ENCODE measurements at regions not wholly inside any gene's neighbourhood (a gene's known extent, or its start where the extent isn't known, plus 50 kb on each side); places are given as distances from the start of the nearest gene placed in this dataset.
"Not testable (repeated sequence)": the region's sequence is repeated elsewhere in the genome, so short reads cannot be mapped to it uniquely, and the experiment has no call there.

DNA sequence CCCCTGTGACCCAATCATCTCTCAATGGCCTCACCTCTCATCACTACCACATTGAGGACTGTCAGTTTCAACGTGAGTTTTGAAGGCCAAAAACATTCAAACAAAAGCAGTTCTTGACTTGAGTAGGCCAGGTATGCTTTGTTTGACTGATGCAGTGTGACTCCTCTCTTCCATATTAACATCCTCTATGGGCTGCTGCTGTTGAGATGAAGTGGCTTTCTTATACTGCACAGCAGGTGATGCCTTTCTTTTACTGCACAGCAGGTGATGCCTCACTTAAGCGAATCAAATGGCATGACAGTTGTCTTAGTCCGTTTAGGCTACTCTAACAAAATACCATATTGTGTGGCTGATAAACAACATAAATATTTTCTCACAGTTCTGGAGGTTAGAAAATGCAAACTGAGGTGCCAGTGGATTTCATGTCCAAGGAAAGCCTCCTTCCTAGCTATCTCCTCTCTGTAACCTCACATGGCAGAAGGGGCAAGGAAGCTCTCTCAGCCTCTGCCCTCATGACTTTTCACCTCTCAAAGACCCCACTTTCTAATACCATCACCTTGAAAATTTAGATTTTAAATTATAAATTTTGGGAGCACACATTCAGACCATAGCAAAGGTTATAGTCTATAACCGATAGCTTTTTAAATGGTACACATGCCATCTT lies 2267.9 kb upstream of the AGA start:
- no peak for DNase-seq (ENCODE audit: low read depth)

DNA sequence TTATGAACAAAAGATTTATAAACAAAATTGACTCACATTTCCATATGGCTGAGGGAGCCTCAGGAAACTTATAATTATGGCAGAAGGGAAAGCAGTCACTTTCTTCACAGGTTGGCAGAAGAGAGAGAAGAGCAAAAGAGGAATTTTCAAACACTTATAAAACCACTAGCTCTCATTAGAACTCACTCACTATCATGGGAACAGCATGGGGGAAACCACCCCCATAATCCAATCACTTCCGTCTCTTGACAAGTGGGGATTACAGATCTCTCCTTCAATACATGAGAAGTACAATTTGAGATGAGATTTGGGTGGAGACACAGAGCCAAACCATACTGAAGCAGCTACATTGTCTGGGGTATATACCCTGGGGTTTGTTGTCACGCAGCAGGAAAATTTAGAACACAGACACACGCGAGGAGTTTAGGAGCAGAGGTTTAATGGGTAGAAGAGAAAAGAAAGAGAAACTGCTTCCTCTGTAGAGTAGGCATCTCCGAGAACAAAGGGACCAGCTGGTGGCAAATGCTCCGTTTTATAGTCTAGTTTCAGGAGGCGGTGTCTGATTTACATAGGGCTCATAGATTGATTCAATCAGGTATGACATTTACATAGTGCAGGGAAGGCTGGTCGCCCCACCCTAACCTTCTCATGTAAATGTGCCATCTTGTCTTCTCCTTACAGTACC lies 2277.7 kb upstream of the AGA start:
- no peak for DNase-seq (ENCODE audit: low read depth)

DNA sequence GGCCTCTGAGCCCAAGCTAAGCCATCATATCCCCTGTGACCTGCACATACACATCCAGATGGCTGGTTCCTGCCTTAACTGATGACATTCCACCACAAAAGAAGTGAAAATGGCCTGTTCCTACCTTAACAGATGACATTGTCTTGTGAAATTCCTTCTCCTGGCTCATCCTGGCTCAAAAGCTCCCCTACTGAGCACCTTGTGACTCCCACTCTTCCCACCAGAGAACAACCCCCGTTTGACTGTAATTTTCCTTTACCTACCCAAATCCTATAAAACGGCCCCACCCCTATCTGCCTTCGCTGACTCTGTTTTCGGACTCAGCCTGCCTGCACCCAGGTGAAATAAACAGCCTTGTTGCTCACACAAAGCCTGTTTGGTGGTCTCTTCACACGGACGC lies 2284.3 kb upstream of the AGA start:
- DNase-seq (ENCODE audit: low read depth): not testable (repeated sequence)

DNA sequence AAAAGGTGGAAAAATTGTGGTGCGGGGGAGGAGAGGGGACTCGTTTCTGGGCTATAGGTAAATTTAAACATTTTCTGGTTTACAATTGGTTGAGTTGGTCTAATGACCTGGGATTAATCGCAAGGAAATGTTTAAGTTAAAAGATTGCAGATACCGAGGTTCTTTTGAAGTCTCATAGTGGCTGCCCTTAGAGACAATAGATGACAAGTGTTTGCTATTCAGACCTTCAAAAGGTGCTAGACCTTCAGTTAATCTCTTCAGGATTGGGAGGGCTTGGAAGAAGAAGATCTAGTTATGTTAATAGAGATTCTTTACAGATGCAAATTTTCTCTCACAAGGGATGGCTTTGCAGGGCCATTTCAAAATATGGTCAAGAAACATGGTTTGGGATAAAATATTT lies 2286.1 kb upstream of the AGA start:
- no peak for DNase-seq (ENCODE audit: low read depth)

DNA sequence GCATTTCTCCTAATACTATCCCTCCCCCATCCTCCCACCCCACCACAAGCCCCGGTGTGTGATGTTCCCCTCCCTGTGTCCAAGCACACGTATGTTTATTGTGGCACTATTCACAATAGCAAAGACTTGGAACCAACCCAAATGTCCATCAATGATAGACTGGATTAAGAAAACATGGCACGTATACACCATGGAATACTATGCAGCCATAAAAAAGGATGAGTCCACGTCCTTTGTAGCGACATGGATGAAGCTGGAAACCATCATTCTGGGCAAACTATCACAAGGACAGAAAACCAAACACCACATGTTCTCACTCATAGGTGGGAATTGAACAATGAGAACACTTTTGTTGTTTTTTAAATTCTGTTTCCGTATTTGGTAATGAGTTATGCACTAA lies 2294.6 kb upstream of the AGA start:
- DNase-seq (ENCODE audit: low read depth): not testable (repeated sequence)

DNA sequence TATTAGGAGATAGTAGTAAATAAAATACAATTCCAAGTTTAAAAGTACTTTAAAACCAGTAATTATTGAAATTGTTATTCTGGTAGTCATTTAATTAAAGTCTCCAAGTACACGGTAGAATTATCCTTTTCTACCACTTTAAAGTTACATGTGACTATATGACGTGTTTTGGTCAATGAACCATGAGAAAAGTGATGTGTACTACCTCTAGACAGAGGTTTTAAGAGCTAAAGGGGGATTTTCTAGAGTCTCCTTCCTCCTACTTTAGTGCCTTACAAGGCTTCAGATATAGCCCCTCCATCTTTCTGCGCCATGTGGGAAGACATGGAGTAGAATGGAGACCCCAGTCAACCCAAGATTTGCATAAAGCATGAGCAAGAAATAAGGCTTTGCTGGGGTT lies 2296.6 kb upstream of the AGA start:
- no peak for DNase-seq (ENCODE audit: low read depth)

DNA sequence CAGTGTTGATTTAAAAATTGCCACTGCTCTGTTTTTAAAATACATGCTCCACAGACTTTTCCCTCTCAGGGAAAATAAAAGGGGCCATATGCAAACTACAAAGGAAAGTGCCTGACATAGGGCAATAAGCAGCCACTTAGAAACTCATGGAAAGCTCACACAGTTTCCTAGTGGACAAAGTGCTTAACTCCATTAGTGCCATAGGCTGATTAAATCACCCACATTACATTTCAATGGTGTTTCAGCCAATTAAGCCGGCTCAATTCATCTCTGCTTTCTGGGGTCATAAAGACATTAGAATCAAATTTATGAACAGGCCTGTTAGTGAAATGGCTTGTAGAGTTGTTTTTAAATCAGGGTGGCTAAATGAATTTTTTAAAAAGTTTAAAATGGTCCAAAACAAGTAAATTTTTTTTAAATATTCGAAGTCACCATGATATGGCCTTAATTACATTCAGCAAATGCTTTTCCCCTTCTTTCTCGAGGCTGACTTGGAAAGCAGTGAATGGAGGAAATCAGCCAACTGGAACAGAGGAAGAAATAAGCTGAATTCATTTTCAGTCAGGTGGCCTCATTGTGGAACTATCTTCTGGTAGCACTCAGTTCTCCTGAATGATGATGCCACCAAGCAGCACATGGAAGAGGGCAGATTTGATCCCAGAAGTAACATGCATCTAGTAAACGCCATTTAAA lies 2305.1 kb upstream of the AGA start:
- no peak for DNase-seq (ENCODE audit: low read depth)

DNA sequence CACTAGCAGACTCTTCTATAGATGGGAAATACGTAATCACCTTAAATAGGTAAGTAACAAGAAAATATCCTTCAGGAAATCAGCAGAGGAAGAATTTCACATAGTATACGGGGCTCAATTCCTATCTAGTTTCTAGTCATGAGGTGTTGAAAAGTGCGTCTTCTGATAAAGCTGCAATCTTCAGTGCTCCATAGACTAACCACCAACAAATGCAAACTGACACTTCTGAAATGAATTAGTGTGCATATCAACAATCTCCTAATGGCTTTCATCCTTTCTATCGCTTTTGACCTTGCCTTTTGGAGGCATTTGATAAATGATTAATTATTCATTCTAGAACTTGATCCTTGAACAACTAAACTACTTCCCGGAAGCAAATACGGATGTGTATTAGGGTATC lies 2306.6 kb upstream of the AGA start:
- DNase-seq (ENCODE audit: low read depth): no peak

DNA sequence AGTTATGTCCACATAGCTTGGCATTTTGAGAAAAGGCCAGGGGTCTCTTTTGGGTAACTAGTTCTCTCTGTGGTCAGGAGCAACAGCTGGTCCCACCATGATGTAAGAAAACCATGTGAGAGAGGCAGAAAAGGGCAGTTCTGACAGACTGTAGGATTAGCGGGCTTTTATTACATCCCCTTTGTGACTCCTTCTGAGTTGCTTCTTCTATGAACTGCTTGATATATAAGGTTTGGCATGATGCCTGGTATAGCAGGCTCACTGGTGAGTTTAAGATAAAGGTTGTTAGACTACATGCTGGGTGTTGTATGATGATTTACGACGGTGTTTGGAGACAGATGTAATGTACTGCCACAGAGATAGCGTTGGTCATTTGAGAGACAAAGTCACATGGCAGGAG lies 2308.1 kb upstream of the AGA start:
- no peak for DNase-seq (ENCODE audit: low read depth)

DNA sequence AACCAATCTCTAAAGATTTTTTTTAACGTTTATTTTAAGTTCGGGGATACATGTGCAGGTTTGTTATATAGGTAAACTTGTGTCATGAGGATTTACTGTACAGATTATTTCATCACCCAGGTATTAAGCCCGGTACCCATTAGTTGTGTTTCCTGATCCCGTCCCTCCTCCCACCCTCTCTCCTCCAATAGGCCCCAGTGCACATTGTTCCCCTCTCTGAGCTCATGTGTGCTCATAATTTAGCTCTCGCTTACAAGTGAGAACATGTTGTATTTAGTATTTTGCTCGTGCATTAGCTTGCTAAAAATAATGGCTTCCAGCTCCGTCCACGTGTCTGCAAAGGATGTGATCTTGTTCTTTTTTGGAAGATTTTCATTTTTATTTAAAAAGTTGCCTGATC lies 2309.4 kb upstream of the AGA start:
- DNase-seq (ENCODE audit: low read depth): no peak

DNA sequence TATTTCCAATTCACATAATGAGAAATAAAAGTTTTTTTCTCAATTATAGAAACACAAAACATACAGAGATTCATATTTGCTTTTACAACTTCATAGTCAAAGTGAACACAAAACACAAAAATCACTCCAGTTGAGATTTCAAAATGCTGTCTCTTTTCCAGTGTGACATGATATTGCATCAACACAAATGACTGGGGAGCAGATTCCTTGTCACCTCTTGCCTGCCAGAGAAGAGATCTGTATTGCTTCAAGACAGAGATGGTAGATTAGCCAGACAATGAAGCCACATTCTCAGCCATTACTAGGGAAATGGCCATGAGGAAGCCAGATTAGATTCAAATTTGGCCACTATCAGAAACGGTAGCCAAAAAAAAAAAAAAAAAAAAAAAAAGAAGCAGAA lies 2313.1 kb upstream of the AGA start:
- DNase-seq (ENCODE audit: low read depth): no peak

DNA sequence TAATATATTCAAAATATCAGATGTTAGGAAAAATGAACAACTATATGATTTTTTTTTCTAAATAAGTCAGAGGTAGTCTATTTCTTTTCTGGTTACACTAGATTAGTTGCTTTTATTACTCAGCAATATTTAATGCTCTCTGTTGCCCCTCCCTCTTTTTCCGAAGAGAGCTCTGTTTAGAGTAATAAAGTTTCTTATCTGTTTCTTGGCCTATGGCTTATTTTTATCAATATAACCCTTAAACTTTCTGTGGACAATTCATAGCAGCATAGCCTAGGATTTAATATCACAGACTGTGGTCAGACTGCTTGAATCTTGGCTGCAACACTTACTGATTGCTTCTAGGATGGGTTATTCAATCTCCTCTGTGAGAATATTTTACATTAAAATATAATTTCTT lies 2315.4 kb upstream of the AGA start:
- DNase-seq (ENCODE audit: low read depth): no peak

DNA sequence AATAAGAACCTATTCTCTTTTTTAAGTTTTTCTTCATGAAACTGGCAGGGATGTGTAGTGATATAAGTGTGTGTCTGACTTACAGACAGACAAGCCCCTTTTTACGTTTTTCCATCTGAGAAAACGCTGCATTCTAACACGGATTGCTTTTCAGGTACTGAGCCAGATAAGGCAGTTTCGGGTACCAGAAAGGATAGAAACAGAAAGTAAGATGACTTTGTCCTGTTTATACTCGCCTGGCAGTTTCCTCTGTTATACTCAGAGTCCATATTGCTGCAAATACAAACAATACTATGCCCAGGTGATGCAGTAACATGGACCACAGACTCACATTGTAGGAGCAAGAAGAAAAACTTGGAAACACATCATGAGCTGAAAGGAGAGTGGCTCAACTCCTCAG lies 2320.6 kb upstream of the AGA start:
- no peak for DNase-seq (ENCODE audit: low read depth)

DNA sequence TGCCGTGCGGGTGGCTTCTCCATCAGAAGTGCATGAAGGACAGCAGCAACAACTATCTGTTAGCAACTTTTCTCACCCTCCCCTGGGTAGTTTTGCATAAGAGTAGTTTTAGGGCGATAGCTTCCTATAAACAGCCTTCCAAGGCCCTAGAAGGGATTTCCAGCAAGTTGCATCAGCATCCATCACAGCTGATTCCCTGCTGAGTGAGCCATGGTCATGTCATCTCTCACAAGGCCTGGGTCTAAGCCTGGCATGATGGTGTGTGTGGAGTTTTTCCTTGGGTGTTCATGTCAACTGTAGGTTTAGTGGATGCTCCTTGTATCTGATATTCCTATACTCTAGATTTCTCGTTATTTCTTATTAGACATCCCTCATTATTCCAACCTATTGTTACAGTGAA lies 2324.7 kb upstream of the AGA start:
- DNase-seq (ENCODE audit: low read depth): no peak

DNA sequence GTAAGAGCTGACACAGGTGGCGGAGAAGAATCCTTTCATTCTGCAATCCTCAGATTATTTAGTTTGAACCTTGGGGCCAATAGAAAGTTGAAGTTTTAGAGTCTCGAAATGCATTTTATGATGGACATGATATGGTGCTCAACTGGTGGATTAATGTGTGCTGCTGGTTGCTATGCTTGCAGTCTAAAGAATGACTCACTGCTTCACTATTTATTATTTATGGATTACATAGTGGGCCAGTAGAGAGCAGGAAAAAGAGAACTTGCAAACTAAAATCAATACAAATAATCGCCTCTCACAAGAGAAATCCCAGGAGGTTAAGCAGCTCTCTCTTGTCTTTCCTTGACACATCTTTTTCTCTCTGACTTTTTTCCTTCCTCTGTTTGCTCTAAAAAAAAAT lies 2326.8 kb upstream of the AGA start:
- no peak for DNase-seq (ENCODE audit: low read depth)

DNA sequence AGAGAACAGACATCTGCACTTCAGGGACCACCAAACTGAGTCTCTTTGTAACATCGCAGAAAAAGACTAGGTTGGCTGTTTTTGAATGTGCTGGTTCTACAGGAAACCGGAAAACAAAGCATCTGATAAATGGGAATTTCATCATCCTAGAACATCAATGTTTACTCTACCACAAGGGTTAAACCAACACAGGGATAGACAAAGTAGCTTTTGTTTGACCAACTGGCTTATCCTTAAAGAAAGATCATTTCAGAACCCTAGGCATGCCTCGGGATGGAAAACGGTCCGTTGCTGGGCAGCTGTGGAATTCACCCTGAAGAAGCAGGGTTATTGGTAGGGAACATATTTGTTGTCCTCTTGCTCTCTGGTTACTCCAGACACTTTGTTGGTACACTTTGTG lies 2355.5 kb upstream of the AGA start:
- no peak for DNase-seq (ENCODE audit: low read depth)

DNA sequence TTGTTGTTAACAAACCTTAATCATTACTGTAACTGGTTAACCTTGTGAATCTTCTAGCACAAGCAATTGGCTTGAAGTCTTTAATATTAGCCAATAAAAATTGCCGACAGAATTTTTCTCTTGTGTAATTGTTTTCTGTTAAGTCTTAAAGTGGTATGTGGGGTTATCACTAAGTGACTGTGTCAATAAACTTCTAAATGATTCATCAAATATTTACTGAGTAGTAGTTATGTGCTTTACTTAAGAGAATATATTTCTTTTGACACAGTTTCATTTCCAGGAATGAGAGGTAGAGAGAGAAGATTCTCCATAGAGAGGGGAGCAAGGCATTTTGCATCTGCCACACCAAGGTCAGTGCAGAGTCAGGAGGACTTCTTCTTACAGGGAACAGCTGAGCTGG lies 2361.6 kb upstream of the AGA start:
- DNase-seq (ENCODE audit: low read depth): no peak

DNA sequence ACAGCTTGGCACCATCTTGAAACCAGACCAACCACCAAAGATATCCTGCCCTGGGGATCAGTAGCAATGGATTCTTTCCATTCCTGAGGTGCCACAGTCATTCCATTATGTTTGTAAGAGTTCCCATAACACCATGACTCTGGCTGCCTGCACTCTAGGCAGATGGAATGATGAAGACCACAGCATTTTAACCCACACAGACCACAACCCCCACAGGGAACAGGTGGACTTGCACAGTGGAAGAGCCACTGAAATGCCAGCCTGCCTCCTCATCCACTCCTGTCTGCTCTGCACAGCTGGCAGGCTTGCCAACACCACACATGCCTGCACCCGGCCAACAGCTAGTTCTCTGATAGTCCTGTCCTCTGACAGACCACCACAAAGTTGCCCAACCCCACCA lies 2362.2 kb upstream of the AGA start:
- DNase-seq (ENCODE audit: low read depth): no peak

DNA sequence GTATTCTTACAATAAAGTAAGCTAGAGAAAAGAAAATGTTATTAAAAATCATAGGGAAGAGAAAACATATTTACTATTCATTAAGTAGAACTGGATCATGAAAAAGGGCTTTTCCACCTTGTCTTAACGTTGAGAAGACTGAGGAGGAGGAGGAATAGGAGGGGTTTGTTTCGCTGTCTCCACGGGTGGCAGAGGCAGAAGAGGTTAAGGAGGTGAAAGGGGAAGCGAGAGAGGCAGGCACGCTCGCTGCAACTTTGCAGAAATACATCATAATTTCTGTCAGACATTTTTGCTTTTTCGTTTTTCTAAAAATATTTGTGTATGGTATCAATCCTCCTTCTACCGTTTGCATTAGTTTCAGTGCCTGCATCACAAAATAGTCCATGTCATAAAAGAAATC lies 2375.1 kb upstream of the AGA start:
- DNase-seq (ENCODE audit: low read depth): no peak

DNA sequence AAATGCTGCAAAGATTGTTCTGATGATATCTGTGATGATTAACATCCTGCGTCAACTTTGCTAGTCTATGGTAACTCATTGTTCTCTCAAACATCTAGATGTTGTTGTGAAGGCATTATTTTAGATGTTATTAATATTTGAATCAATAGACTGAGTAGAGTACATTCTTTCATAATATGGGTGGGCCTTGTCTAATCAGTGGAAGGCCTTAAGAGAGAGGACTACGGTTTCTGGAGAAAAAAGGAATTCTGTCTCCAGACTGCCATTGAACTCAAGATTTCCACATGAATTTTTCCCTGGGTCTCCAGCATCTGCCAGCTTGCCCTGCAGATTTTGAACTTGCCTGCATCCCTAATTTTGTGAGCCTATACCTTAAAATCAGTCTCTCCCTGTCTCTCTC lies 2381.1 kb upstream of the AGA start:
- no peak for DNase-seq (ENCODE audit: low read depth)

DNA sequence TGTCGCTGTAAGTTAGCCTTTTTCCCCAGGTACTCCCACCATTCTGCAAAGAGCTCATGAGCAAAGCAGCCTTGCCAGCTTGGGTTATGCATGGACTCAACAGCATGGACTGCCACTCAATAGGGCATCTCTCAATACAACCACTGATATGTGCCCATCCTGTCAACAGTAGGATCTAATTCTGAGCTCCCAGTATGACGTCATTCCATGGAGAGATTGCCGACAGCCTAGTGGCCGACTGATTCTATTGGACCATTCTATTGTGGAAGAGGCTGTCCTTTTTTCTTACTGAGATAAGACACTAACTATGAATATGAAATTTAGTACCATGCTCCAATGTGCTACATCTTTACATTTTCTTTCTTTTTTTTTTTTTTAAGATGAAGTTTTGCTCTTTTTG lies 2389.0 kb upstream of the AGA start:
- DNase-seq (ENCODE audit: low read depth): no peak

DNA sequence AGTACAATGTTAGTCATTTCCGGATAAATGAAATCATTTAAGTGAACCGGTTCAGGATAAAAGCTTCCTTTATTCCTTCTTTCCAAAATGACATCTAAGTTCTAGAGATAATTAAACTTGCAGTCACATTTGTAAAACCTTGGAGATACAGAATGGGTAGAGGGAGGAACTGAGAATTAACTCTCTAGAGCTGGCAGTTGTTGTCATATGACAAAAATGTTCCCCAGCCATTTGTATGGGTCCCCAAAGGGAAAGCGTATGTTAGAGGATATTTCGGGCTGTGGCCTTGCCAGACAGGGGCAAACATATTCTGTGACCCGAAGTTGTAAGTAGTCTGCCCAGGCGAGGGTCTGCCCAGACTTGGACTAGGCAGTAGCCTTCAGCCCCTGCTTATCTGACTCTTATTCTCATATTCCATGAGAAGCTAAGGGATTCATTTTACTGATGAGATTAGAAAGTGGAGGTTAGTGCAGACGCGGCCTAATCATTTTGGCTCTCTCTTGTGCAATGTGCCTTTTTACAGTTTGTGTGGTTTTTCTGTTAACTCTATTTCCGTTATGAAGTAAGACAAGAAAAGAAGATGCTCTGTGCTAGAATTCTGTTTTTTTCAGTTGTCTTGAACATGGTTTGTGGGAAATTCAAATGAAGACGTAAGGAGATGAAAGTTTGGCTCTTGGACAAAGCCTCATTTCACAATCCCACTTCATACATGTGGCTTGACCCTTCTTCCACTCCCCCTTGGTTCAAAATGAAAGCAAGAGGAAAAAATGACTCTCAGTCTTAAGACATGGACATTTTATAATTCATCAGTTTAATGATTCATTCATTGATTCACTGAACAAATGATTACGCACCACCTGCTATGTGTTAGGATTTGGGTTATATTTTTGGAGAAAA lies 2394.2 kb upstream of the AGA start:
- DNase-seq (ENCODE audit: low read depth): no peak

DNA sequence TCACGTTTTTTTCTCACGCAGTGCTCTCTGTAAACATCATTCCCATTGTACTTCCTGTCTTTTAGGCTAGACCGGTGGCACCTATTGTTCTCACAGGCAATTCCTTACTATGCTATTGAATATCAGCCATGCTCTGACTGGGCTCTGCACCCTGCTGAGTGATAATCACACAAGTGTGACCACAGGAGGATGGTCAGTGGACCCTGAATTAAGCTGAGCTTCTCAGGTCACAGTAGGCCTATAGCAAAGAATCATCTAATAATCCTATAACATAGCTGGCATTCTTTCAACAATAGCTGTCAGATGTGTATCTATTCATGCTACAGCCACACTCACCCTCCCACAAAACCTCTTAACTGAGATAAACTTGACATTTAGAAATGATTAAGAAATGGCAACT lies 2399.8 kb upstream of the TENM3 start:
- no peak for DNase-seq (ENCODE audit: low read depth)

Measured in activated gamma-delta T cell treated with anti-CD3 and anti-CD28 coated beads, Interleukin-2, amount 50 U/mL, for 16 hours (primary cell).